ENCODE measurements at regions not wholly inside any gene's neighbourhood (a gene's known extent, or its start where the extent isn't known, plus 50 kb on each side); places are given as distances from the start of the nearest gene placed in this dataset.
"Not testable (repeated sequence)": the region's sequence is repeated elsewhere in the genome, so short reads cannot be mapped to it uniquely, and the experiment has no call there.

GRCh38 chrX:39245024-39245423 lies 443.8 kb downstream of the MID1IP1 start:
- no peak for DNase-seq

DNA sequence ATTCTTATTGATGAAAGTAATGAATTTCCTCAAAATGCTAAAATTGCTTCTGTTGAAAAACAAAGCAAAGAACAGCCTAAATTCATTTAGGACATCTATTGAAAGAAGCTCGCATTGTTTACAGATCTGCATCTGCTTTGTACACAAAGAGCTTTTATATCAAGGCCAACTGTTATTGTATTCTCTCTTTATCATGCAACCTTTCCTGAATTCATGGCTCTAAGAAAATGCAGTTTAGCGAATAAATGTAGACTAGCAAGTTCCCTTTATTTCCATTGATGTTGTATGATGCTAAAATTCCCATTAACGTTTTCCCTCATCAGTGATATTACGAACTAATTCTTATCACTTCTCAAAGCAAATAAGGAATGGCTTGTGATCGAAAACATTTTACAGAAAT lies 446.3 kb downstream of the MID1IP1 start:
- DNase-seq = no peak

DNA sequence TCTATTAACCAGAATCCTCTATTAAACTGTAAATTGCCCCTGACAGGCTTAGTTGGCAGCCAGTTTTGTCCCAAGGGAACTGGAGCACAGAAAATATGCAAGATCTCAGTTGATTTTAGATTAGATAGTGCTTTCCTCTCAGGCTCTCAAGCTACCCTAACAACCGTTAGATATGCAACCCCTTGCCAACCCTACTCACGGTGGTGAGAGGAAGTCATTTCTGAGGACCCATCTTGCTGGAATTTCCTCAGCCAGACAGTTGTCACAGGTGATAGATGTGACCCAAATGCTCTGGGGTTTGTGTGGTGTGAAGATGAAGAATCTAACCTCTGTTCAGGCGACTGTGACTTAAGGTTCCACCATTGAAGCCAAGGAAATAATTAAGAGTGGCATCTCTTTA lies 447.1 kb downstream of the MID1IP1 start:
- DNase-seq = no peak

GRCh38 chrX:39249999-39250398 lies 448.7 kb downstream of the MID1IP1 start:
- no peak for DNase-seq

DNA sequence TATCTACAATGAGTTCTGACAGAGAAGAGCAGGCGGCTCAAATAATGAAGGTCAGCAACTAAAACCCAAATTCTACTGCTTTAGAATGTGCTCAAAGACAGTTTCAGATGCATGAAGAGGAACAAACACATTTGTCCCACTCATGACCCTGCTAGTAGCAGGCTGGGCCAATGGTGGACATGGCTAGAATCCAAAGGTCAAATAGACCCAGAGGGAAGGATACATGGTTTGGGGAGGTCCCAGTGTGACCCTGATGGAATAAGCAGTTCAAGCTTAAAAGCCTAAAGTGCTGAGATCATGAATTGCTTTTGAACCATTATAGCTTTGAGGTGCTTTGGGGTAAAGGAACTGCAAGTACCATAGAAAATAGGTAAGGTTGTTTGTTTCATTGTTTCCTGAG lies 450.7 kb downstream of the MID1IP1 start:
- no peak for DNase-seq

DNA sequence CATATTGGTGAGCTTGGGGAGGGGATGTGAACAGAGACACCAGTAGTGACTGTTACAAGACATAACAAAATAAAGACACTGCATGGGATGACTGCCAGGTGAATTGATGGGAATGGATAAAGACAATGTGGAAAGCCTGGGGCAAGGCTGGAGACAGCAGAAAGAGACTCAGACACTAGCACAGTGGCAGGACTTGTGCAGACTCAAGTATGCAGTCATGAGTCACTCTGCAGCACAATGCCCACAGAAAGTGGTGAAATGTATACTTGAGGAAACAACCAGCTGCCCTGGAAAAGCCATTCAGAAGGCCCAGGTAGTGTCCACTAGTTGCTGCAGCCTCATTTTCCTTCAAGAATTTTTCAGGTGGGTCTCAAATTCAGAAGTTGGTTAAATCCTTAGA lies 452.3 kb downstream of the MID1IP1 start:
- DNase-seq = no peak

DNA sequence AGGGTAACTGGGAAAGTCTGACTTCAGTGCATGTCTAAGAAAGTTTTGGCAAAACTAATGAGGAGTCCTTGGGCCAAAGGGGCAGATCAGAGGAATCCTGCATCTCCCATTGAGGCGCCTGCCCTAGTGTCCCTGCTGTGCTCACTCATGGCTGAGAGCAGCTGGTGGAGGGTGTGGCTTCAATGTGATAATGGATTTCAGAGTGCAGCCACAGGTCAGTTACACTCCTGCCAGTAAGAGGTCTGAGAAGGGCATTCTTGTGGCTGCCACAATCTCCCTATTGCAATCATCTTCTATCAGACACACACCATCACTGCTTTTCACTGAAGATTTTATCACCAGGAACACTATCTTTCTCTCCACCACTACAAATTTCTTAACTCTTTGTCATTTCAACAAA lies 457.1 kb downstream of the MID1IP1 start:
- no peak for DNase-seq

DNA sequence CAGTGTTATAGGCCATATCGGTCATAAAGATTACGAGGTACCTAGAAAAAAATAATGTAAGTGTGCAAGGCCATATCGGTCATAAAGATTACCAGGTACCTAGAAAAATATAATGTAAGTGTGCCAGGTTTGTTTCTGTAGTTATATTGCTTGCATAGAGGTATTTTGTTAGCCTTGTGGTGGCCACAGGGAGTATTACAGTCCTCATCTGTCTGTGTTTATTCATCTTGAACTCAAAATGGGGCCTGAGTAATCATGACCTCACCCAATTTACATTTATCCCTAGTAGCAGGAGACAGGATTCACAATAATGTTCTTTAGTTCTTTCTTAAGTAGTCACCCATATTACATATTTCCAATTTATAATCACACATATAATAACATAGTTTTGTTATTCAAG lies 459.7 kb downstream of the MID1IP1 start:
- DNase-seq = no peak

GRCh38 chrX:39261446-39262147 lies 460.3 kb downstream of the MID1IP1 start:
- DNase-seq = no peak

- no peak for DNase-seq
Measured at GRCh38 chrX:39262641-39263040, 461.4 kb downstream of the MID1IP1 start.

GRCh38 chrX:39264023-39264422 lies 462.8 kb downstream of the MID1IP1 start:
- DNase-seq = no peak

DNA sequence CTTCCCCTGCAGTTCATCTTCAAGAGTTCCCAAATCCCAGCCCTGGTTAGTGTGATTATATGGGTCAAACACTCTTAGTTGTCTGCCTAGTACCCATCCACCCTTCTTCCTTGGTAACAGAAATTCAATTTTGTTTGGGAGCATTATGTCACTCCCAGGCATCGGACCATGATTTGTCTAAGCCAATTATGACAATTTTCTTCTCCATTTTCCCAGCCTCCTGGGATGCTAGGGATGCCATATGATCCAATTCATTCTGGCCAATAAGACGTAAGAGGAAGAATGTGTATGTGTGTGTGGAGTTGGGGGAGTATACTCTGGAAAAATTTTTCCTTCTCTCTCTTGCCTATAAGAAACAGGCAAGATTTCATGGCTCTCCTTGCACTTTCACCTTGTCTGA lies 465.9 kb downstream of the MID1IP1 start:
- no peak for DNase-seq

DNA sequence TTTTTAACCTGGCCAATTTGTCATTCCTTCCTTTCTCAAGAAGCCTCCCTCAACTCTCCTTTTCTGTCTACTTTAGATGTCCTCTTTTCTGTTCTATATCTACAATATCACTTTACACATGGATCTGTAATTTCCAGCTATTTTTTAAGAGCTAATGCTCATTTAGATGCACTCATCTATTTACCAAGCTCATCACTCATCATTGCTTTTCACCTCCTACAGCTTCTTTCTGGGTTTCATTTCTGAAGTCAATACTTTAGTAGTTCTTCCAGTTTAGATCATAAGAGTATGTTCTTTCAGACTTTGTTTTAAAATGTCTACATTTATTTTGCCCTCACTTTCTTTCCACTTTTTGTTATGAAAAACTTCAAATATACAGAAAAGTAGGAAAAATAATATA lies 466.9 kb downstream of the MID1IP1 start:
- no peak for DNase-seq

DNA sequence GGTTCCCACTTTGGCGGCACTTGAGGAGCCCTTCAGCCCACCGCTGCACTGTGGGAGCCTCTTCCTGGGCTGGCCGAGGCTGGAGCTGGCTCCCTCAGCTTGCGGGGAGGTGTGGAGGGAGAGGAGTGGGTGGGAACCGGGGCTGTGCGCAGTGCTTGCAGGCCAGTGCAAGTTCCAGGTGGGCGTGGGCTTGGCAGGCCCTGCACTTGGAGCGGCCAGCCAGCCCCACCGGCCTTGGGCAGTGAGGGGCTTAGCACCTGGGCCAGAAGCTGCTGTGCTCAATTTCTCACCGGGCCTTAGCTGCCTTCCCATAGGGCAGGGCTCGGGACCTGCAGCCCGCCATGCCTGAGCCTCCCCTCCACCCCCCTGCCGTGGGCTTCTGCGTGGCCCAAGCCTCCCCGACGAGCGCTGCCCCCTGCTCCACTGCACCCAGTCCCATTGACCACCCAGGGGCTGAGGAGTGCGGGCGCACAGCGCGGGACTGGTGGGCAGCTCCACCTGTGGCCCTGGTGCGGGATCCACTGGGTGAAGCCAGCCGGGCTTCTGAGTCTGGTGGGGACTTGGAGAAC lies 474.3 kb downstream of the MID1IP1 start:
- no peak for DNase-seq

DNA sequence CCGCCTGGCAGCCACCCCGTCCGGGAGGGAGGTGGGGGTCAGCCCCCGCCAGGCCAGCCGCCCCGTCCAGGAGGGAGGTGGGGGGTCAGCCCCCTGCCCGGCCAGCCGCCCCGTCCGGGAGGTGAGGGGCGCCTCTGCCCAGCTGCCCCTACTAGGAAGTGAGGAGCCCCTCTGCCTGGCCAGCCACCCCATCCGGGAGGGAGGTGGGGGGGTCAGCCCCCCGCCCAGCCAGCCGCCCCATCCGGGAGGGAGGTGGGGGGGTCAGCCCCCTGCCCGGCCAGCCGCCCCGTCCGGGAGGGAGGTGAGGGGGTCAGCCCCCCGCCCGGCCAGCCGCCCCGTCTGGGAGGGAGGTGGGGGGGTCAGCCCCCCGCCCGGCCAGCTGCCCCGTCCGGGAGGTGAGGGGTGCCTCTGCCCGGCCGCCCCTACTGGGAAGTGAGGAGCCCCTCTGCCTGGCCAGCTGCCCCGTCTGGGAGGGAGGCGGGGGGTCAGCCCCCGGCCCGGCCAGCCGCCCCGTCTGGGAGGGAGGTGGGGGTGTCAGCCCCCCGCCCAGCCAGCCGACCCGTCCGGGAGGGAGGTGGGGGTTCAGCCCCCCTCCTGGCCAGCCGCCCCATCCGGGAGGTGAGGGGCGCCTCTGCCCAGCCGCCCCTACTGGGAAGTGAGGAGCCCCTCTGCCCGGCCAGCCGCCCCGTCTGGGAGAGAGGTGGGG lies 476.6 kb downstream of the MID1IP1 start:
- DNase-seq = not testable (repeated sequence)

DNA sequence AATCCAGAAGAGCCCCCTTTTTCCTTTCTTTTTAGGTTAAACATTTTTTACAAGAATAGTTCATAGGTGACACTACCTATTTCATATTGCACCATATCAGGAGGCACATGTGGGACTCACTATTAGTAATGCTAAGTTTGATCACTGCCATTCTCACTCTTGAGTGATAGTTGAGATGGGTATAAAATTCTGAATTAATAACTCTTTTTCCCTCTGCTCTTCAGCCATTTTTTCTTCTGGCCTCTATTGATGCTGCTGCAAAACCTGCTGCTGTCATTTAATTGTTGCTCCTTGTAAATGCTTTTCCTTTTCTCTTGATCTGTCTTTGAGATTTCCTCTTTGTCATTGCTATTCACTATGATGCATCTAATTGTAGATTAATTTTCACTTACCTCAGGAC lies 482.0 kb downstream of the MID1IP1 start:
- no peak for DNase-seq

- DNase-seq = no peak
Measured at GRCh38 chrX:39288592-39288991, 487.3 kb downstream of the MID1IP1 start.

GRCh38 chrX:39289827-39290226 lies 488.6 kb downstream of the MID1IP1 start:
- DNase-seq = no peak

- DNase-seq = no peak
Measured at GRCh38 chrX:39293203-39293602, 491.9 kb downstream of the MID1IP1 start.

DNA sequence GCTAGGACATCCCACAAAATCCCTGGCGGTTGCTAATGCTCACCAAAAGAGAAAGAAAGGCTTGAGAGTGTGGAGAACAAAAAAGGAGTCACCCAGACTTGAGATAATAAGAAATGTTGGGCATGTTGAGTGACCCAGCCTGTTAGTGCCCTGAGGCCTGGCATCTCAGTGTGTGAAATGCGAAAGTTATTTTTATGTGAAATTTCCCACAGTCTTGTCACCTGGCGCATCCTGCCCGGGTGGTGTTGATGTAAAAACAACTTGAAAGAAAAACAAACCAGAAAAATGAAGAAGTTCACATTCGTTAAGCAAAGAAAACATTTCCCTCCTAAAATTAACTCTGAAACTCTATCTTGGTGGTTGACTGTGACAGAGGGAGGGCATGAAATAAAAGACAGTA lies 495.2 kb downstream of the MID1IP1 start:
- DNase-seq = no peak

- no peak for DNase-seq
Measured at GRCh38 chrX:39298821-39299220, 497.6 kb downstream of the MID1IP1 start.

- DNase-seq = no peak
Measured at GRCh38 chrX:39299615-39300014, 498.4 kb downstream of the MID1IP1 start.

DNA sequence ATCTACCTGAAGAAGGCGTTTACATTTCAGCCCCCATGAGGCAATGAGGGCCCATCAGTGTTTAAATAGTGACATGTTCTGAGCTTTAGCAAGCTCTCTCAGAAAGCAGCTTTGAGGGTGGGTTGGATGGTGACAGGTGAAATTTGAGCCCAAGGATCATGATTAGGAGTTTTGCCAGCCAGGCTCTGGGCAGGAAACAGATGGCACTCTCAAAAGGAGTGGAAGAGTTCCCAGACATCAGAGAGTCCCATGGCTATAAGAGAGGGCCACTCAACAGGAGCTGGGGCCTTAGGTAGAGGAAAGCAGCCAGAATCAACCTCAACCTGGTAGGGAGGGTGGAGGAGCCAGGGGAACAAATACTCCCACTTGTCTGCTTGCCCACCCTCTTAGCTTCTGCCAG lies 499.8 kb downstream of the MID1IP1 start:
- DNase-seq = no peak

DNA sequence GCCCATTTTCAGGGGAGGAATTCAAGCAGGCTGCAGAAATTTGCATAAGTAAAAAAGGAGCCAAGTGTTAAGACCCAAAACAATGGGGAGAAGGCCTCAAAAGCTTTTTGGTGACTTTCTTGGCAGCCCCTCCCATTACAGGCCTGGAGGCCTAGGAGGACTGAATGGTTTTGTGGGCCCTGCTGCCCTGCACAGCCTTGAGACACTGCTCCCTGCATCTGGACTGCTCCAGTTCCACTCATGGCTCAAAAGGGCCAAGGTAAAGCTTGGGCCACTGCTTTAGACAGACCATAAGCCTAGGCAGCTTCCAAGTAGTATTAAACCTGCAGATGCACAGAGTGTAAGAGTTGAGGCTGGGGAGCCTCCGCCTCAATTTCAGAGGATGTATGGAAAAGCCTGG lies 501.6 kb downstream of the MID1IP1 start:
- no peak for DNase-seq

- DNase-seq = no peak
Measured at GRCh38 chrX:39304746-39305145, 503.5 kb downstream of the MID1IP1 start.
